Body of pancreas (tissue), 4 donors: ENCODE measurements at regions not wholly inside any gene's neighbourhood (a gene's known extent, or its start where the extent isn't known, plus 50 kb on each side); places are given as distances from the start of the nearest gene placed in this dataset.
"Not testable (repeated sequence)": the region's sequence is repeated elsewhere in the genome, so short reads cannot be mapped to it uniquely, and the experiment has no call there.

Source experiments
- ATAC-seq: fragments of 150-250 bp; one replicate; pipeline ENCODE4 v1.9.1; 2016
- DNase-seq, 4 donors: peaks; one replicate each; pipeline ENCODE4 v3.0.0-alpha.2; 2019
- H3K27ac ChIP-seq, 4 donors: fragments of 200-600 bp; sonication (generic); 1 replicate in 3 of 4; 2 replicates in 1 of 4; pipeline versions ENCODE4 v1.5.1 to v1.6.1; 2016 to 2019; ENCODE audit warnings: mild to moderate bottlenecking in 1 of 4, mixed read lengths in 1 of 4, moderate library complexity in 1 of 4
- H3K27me3 ChIP-seq, 2 donors: fragments of 200-600 bp; sonication (generic); one replicate each; pipeline ENCODE4 v1.6.0; 2016; ENCODE audit warnings: mild to moderate bottlenecking in 1 of 2
- H3K36me3 ChIP-seq, 2 donors: fragments of 200-600 bp; sonication (generic); replicated peaks in 1 of 2; 2 replicates each; pipeline ENCODE4 v1.5.1; 2016; ENCODE audit warnings: low read depth in 2 of 2; ENCODE audit not compliant: insufficient read depth in 1 of 2
- H3K4me1 ChIP-seq: fragments of 200-600 bp; sonication (generic); one replicate; pipeline ENCODE4 v1.6.0; 2016
- H3K4me3 ChIP-seq, 2 donors: fragments of 200-600 bp; sonication (generic); 1 replicate in 1 of 2; 2 replicates in 1 of 2; pipeline ENCODE4 v1.5.1; 2016 to 2019
- H3K9me3 ChIP-seq, 3 donors: fragments of 200-600 bp; sonication (generic); 1 replicate in 2 of 3; 2 replicates in 1 of 3; pipeline ENCODE4 v1.5.1; 2016
- POLR2A ChIP-seq, 3 donors: fragments of 450-650 bp; IDR thresholded peaks; one replicate each; pipeline ENCODE4 v1.6.1; 2016; ENCODE audit warnings: antibody characterized with exemption in 3 of 3, mild to moderate bottlenecking in 2 of 3
- WGBS, 2 donors: methylation state at CpG; one replicate each; pipeline ENCODE4 v1.1.5; 2017; 5-methylcytosine and 5-hydroxymethylcytosine counted together
- intact Hi-C: fragments of 100-400 bp; cut with DNase I; formaldehyde crosslinking; loops from one replicate; pipeline ENCODE4 v1.15.1; 2023
- TF ChIP-seq, protein P1 (sequence below), 7 experiments: fragments of 450-650 bp in 4 of 7; fragments of 200-600 bp in 3 of 7; sonication (generic) in 3 of 7; IDR thresholded peaks; one replicate each; pipeline ENCODE4 v1.5.1; 2016 to 2019; ENCODE audit warnings: antibody characterized with exemption in 7 of 7

DNA sequence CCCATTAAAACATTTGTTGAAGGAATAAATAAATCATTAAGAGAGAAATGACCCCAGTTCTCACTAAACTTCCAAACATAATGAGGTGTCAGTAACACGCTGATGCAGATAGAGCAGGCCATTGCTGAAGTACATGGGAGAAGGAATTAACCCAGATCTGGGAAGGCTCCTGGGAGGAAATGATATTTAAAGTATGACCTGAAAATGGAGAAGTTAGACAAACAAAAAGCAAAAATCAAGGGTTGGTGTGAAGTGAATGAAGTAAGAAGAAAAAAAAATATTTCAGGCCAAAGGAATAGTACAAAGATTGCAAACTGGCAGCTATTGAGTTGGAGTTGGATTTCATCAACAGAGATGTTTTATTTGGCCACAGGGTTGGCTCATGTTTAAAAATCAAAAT, 71.4 kb downstream of the RGS2 start:
- no peak for ATAC-seq
- no peaks in the 10 kb centered on the region for H3K9me3 ChIP-seq
- TF ChIP-seq, protein P1, sequence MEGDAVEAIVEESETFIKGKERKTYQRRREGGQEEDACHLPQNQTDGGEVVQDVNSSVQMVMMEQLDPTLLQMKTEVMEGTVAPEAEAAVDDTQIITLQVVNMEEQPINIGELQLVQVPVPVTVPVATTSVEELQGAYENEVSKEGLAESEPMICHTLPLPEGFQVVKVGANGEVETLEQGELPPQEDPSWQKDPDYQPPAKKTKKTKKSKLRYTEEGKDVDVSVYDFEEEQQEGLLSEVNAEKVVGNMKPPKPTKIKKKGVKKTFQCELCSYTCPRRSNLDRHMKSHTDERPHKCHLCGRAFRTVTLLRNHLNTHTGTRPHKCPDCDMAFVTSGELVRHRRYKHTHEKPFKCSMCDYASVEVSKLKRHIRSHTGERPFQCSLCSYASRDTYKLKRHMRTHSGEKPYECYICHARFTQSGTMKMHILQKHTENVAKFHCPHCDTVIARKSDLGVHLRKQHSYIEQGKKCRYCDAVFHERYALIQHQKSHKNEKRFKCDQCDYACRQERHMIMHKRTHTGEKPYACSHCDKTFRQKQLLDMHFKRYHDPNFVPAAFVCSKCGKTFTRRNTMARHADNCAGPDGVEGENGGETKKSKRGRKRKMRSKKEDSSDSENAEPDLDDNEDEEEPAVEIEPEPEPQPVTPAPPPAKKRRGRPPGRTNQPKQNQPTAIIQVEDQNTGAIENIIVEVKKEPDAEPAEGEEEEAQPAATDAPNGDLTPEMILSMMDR (IDR thresholded peaks at IDR 0.05) = no peak
- no peak for TF ChIP-seq POLR2A (IDR thresholded peaks at IDR 0.05)
- no peaks in the 10 kb centered on the region for H3K27me3 ChIP-seq
- H3K36me3 ChIP-seq = no peaks in the 10 kb centered on the region
- no peak for DNase-seq
- intact Hi-C loops = no loop called here
- WGBS, 2 donors = 79 to 94% methylated on average over 1 of the region's 1 CpG
- H3K27ac ChIP-seq = no peak overlapping the region
- H3K4me1 ChIP-seq = peaks cover 23% of the 10 kb centered on the region
- no peak overlapping the region for H3K4me3 ChIP-seq

DNA sequence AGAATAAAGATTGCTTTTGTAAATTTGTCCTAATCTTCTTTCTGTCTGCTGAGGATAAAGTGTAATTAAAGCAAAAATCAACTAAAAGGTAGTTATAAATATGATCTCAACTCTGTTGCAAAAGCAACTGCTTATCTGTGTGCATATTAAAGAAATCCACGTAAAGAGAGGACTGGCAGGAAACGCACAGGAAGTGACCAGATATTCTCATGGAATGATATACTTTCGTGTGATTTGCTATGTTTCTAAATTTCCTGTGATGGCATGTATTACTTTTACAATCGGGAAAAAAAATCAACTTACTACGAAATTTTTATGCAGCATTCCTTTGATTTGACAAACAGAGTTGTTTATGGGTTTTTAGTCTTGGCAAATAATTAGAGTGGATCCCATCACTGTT, 75.4 kb downstream of the RGS2 start:
- Histone ChIP-seq H3K4me3 (no peak overlapping the region), H3K4me1 (no peaks in the 10 kb centered on the region), H3K9me3 (no peaks in the 10 kb centered on the region)

DNA sequence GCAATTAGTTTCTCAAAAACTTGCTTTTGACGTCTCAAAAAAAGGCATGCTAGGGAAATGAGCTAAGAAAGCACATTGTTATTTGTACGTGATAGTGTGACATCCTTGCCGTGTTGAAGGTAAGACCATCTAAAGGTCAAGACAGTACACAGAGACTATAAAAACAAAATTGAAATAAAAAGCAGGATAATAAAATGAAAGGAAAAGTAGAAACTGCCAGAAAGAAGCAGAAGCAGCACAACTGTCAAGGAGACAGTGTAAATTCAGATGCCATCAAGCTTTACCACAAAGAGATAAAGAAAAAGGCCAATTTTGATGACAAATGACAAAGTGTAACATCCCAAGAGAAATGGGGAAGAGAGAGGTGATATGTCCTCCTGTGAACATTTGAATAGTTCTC, 76.5 kb downstream of the RGS2 start:
- ATAC-seq, H3K27ac ChIP-seq, H3K36me3 ChIP-seq, H3K9me3 ChIP-seq, H3K4me3 ChIP-seq, H3K27me3 ChIP-seq, DNase-seq, intact Hi-C loops, H3K4me1 ChIP-seq: not testable (repeated sequence)
- WGBS, 2 donors = 77 to 78% methylated on average over 3 of the region's 3 CpGs

More for the DNA sequence above, 75.4 kb downstream of the RGS2 start:
- TF ChIP-seq, protein P1 (IDR thresholded peaks at IDR 0.05) = no peak
- no peak for TF ChIP-seq POLR2A (IDR thresholded peaks at IDR 0.05)
- intact Hi-C loops = no loop called here
- WGBS, 2 donors = 62 to 74% methylated on average over 5 of the region's 5 CpGs
- DNase-seq (no peak), ATAC-seq (no peak)
- H3K27me3 ChIP-seq = no peaks in the 10 kb centered on the region
- no peaks in the 10 kb centered on the region for H3K36me3 ChIP-seq
- no peak overlapping the region for H3K27ac ChIP-seq

DNA sequence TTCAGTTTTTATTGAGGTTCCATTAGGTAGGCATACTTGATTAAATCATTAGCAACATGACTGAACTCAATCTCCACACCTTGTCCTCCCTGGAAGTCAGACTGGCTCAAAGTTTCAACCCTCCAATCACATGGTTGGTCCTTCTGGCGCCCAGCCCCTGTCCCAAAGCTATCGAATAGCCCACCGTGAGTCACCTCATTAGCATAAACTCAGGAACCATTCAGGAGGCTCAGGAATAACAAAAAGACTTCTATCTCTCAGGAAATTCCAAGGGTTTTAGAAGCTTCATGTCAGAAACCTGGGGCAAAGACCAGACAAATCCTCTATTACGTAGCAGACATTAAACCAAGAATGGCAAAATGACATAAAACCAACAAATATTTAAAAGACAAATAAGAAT, 78.6 kb downstream of the RGS2 start:
- TF ChIP-seq POLR2A (IDR thresholded peaks at IDR 0.05) = no peak
- TF ChIP-seq, protein P1 (IDR thresholded peaks at IDR 0.05) = no peak
- Histone ChIP-seq H3K27ac (no peak overlapping the region), H3K4me1 (no peaks in the 10 kb centered on the region), H3K27me3 (no peaks in the 10 kb centered on the region), H3K4me3 (no peak overlapping the region), H3K36me3 (no peaks in the 10 kb centered on the region), H3K9me3 (no peaks in the 10 kb centered on the region)
- ATAC-seq = no peak
- no peak for DNase-seq
- intact Hi-C loops = no loop called here
- 80 to 81% methylated on average over 4 of the region's 4 CpGs for WGBS, 2 donors

DNA sequence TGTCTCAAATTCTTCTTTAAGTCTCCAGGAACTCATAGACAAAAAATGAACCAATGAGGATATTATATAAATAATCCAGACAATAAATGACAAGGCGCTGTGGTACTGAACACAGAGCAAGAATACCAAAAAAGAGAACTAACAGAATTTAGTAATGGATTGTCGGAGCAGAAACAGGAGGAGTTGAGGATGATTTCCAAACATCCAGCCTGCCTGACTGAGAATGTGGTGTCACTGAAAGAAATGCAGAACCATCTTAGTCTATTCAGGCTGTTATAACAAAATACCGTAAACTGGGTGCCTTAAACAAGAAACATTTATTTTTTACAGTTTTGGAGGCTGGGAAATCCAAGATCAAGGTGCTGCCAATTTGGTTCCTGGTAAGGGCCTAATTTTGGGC, 79.7 kb downstream of the RGS2 start:
- ATAC-seq (no peak), DNase-seq (no peak)
- Histone ChIP-seq H3K9me3 (no peaks in the 10 kb centered on the region), H3K27ac (no peak overlapping the region), H3K4me1 (no peaks in the 10 kb centered on the region), H3K36me3 (no peaks in the 10 kb centered on the region), H3K4me3 (no peak overlapping the region), H3K27me3 (no peaks in the 10 kb centered on the region)
- no peak for TF ChIP-seq POLR2A (IDR thresholded peaks at IDR 0.05)
- TF ChIP-seq, protein P1 (IDR thresholded peaks at IDR 0.05) = no peak
- 65 to 72% methylated on average over 3 of the region's 3 CpGs for WGBS, 2 donors
- intact Hi-C loops = no loop called here
